ENCODE measurements at regions not wholly inside any gene's neighbourhood (a gene's known extent, or its start where the extent isn't known, plus 50 kb on each side); places are given as distances from the start of the nearest gene placed in this dataset.

GRCh38 chr6:125511809-125512396 is 210.1 kb upstream of the HDDC2 start:
- TF ChIP-seq, protein P1, sequence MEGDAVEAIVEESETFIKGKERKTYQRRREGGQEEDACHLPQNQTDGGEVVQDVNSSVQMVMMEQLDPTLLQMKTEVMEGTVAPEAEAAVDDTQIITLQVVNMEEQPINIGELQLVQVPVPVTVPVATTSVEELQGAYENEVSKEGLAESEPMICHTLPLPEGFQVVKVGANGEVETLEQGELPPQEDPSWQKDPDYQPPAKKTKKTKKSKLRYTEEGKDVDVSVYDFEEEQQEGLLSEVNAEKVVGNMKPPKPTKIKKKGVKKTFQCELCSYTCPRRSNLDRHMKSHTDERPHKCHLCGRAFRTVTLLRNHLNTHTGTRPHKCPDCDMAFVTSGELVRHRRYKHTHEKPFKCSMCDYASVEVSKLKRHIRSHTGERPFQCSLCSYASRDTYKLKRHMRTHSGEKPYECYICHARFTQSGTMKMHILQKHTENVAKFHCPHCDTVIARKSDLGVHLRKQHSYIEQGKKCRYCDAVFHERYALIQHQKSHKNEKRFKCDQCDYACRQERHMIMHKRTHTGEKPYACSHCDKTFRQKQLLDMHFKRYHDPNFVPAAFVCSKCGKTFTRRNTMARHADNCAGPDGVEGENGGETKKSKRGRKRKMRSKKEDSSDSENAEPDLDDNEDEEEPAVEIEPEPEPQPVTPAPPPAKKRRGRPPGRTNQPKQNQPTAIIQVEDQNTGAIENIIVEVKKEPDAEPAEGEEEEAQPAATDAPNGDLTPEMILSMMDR (IDR thresholded peaks at IDR 0.05) = no peak
- no peak for TF ChIP-seq POLR2A (IDR thresholded peaks at IDR 0.05)
